Natural killer cell (primary cell): ENCODE measurements at regions not wholly inside any gene's neighbourhood (a gene's known extent, or its start where the extent isn't known, plus 50 kb on each side); places are given as distances from the start of the nearest gene placed in this dataset.

Experiments
- ATAC-seq, 3 donors: fragments of 150-1000 bp in 2 of 3; fragments of 200-7000 bp in 1 of 3; cut with Tn5 transposase; 1 replicate in 1 of 3; 2 replicates in 2 of 3; pipeline ENCODE4 v1.10.0; 2021; ENCODE audit warnings: mild to moderate bottlenecking in 2 of 3, moderate library complexity in 2 of 3
- DNase-seq, 2 donors: peaks; one replicate each; pipeline versions ENCODE4 v3.0.0 to v3.0.0-alpha.2; 2013 to 2021; ENCODE audit warnings: mixed read lengths in 1 of 2
- H3K27ac ChIP-seq: one replicate; pipeline ENCODE4 v1.5.1; 2013; ENCODE audit warnings: mild to moderate bottlenecking, low read length
- H3K27me3 ChIP-seq: one replicate; pipeline ENCODE4 v1.6.1; 2013; ENCODE audit warnings: low read length; ENCODE audit not compliant: control insufficient read depth, insufficient read depth
- H3K36me3 ChIP-seq: one replicate; pipeline ENCODE4 v1.6.1; 2013; ENCODE audit warnings: low read length; ENCODE audit not compliant: control insufficient read depth, insufficient read depth
- H3K4me1 ChIP-seq: one replicate; pipeline ENCODE4 v1.6.1; 2013; ENCODE audit warnings: low read length; ENCODE audit not compliant: control insufficient read depth, insufficient read depth
- H3K4me3 ChIP-seq: one replicate; pipeline ENCODE4 v1.5.1; 2013; ENCODE audit warnings: low read length
- H3K9me3 ChIP-seq: one replicate; pipeline ENCODE4 v1.6.1; 2013; ENCODE audit warnings: low read length; ENCODE audit not compliant: control insufficient read depth, insufficient read depth
- H3K27ac Mint-ChIP-seq, 2 donors: one replicate each; pipeline ENCODE4 v1.8.0; 2022; ENCODE audit warnings: mild to moderate bottlenecking in 2 of 2, mixed read lengths in 2 of 2, moderate library complexity in 1 of 2
- H3K27me3 Mint-ChIP-seq, 2 donors: one replicate each; pipeline ENCODE4 v1.8.0; 2022; ENCODE audit warnings: low read depth in 2 of 2, mixed read lengths in 2 of 2
- H3K36me3 Mint-ChIP-seq: one replicate; pipeline ENCODE4 v1.8.0; 2022; ENCODE audit warnings: mixed read lengths
- H3K4me1 Mint-ChIP-seq, 2 donors: one replicate each; pipeline ENCODE4 v1.8.0; 2022; ENCODE audit warnings: mixed read lengths in 2 of 2
- H3K4me3 Mint-ChIP-seq: one replicate; pipeline ENCODE4 v1.8.0; 2022; ENCODE audit warnings: mild to moderate bottlenecking, moderate library complexity, mixed read lengths
- H3K9me3 Mint-ChIP-seq, 2 donors: one replicate each; pipeline ENCODE4 v1.8.0; 2022; ENCODE audit warnings: mixed read lengths in 2 of 2
- CTCF ChIP-seq: fragments of 200-600 bp; IDR thresholded peaks from one replicate; pipeline ENCODE4 v1.8.0; 2022; ENCODE audit warnings: antibody characterized with exemption
- WGBS: methylation state at CpG from one replicate; pipeline ENCODE4 v1.1.7; 2013; ENCODE audit warnings: missing lambda C conversion rate; ENCODE audit not compliant: insufficient coverage; 5-methylcytosine and 5-hydroxymethylcytosine counted together
- intact Hi-C: fragments of 100-400 bp; cut with micrococcal nuclease; formaldehyde crosslinking; loops from one replicate; pipeline ENCODE4 v1.14.2; 2022

- no peak overlapping the region for H3K27ac Mint-ChIP-seq
- H3K27ac ChIP-seq, result no peak overlapping the region
- H3K4me3 Mint-ChIP-seq, result no peak overlapping the region
- peaks cover 5 to 18% of the 10 kb centered on the region in 2 donors for H3K27me3 Mint-ChIP-seq
- DNase-seq (no peak), ATAC-seq (no peak)
- no peak overlapping the region for H3K4me3 ChIP-seq
- no peaks in the 10 kb centered on the region for H3K27me3 ChIP-seq
- H3K4me1 Mint-ChIP-seq, result no peaks in the 10 kb centered on the region
- no peaks in the 10 kb centered on the region for H3K36me3 ChIP-seq
- H3K36me3 Mint-ChIP-seq, result no peaks in the 10 kb centered on the region
- H3K9me3 ChIP-seq, result no peaks in the 10 kb centered on the region
- no peak for TF ChIP-seq CTCF
- intact Hi-C loops, result no loop called here
- peaks cover 0 to 5% of the 10 kb centered on the region in 2 donors for H3K9me3 Mint-ChIP-seq
- 73% methylated on average over 6 of the region's 7 CpGs for WGBS
- H3K4me1 ChIP-seq, result no peaks in the 10 kb centered on the region
Measured at GRCh38 chr3:61333192-61333961, 82.1 kb upstream of the FHIT start.

- H3K36me3 Mint-ChIP-seq, result no peaks in the 10 kb centered on the region
- Histone ChIP-seq H3K36me3 (no peaks in the 10 kb centered on the region), H3K4me1 (no peaks in the 10 kb centered on the region), H3K27me3 (no peaks in the 10 kb centered on the region), H3K27ac (no peak overlapping the region), H3K4me3 (no peak overlapping the region), H3K9me3 (no peaks in the 10 kb centered on the region)
- H3K27me3 Mint-ChIP-seq, result peaks cover 5 to 18% of the 10 kb centered on the region in 2 donors
- no peak for TF ChIP-seq CTCF
- DNase-seq, result no peak
- no peaks in the 10 kb centered on the region for H3K4me1 Mint-ChIP-seq
- H3K4me3 Mint-ChIP-seq, result no peak overlapping the region
- intact Hi-C loops, result no loop called here
- 89% methylated on average over 2 of the region's 2 CpGs for WGBS
- no peak overlapping the region for H3K27ac Mint-ChIP-seq
- ATAC-seq, result no peak
- H3K9me3 Mint-ChIP-seq, result peaks cover 0 to 5% of the 10 kb centered on the region in 2 donors
Measured at GRCh38 chr3:61334783-61335182, 83.5 kb upstream of the FHIT start.

- Histone ChIP-seq H3K4me3 (no peak overlapping the region), H3K36me3 (no peaks in the 10 kb centered on the region), H3K9me3 (no peaks in the 10 kb centered on the region), H3K4me1 (no peaks in the 10 kb centered on the region), H3K27ac (no peak overlapping the region), H3K27me3 (no peaks in the 10 kb centered on the region)
- no peak overlapping the region for H3K4me3 Mint-ChIP-seq
- ATAC-seq (no peak), DNase-seq (no peak)
- no peak for TF ChIP-seq CTCF
- no peak overlapping the region for H3K27ac Mint-ChIP-seq
- no peaks in the 10 kb centered on the region for H3K4me1 Mint-ChIP-seq
- WGBS, result 91% methylated on average over 7 of the region's 7 CpGs
- intact Hi-C loops, result no loop called here
- H3K9me3 Mint-ChIP-seq, result peaks cover 0 to 4% of the 10 kb centered on the region in 2 donors
- H3K27me3 Mint-ChIP-seq, result peaks cover 0 to 3% of the 10 kb centered on the region in 2 donors
- H3K36me3 Mint-ChIP-seq, result no peaks in the 10 kb centered on the region
Measured at GRCh38 chr3:61340931-61341461, 89.7 kb upstream of the FHIT start.

GRCh38 chr3:61343543-61343942 lies 92.3 kb upstream of the FHIT start:
- no peaks in the 10 kb centered on the region for H3K36me3 Mint-ChIP-seq

More at GRCh38 chr3:61343543-61343942, 92.3 kb upstream of the FHIT start:
- Mint-ChIP-seq H3K9me3 (peaks cover 0 to 4% of the 10 kb centered on the region in 2 donors), H3K27ac (no peak overlapping the region), H3K4me1 (no peaks in the 10 kb centered on the region), H3K27me3 (peaks cover 0 to 8% of the 10 kb centered on the region in 2 donors), H3K4me3 (no peak overlapping the region)
- Histone ChIP-seq H3K4me3 (no peak overlapping the region), H3K4me1 (no peaks in the 10 kb centered on the region), H3K9me3 (no peaks in the 10 kb centered on the region), H3K27me3 (no peaks in the 10 kb centered on the region), H3K27ac (no peak overlapping the region), H3K36me3 (no peaks in the 10 kb centered on the region)
- intact Hi-C loops, result no loop called here
- TF ChIP-seq CTCF, result no peak
- ATAC-seq, result no peak
- no peak for DNase-seq
